Renal pelvis (tissue), 1 donor: ENCODE measurements at regions not wholly inside any gene's neighbourhood (a gene's known extent, or its start where the extent isn't known, plus 50 kb on each side); places are given as distances from the start of the nearest gene placed in this dataset.

Source experiments
- DNase-seq: peaks from one replicate; pipeline ENCODE4 v3.0.0-alpha.2; 2013

DNA sequence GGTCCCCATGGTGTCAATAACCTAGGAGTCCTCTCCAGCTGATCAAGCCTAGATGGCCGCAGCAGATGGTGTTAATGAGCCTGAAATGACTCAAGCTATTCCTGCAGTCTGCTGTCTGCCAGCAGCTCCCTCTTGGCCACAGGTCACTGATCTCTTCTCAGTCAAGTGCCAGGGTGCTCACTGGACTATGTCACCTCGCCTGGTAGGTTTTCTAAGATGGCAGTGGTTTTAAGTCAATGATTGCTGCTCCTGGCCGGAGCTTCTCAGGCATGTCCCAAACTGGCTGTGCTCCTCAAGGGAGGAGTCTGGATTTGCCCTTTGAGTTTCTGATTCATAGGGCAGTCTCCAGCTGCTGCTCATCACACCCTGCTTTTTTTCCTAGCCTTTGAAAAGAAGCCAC lies 58.6 kb upstream of the SHISA6 start:
- DNase-seq = peak; percentile 55

DNA sequence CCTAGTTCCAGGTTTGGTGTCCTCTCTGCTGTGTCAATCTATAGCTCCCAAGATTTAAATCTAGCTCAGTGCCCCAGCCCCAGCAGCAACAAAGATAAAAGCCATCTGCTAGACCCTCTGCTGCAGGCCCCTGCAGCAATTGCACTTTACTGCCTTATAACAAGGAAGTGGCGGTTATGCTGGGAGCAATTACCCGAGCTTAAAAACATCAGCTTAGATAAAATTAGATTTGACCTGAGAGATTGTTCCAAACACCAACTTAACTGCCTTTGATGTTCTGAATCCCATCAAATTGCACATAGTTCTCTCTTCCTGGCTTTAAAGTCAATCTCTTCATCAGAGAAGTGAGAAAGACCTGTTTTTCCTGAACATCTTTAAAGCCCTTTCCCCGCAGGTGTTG lies 62.4 kb upstream of the SHISA6 start:
- DNase-seq = no peak

DNA sequence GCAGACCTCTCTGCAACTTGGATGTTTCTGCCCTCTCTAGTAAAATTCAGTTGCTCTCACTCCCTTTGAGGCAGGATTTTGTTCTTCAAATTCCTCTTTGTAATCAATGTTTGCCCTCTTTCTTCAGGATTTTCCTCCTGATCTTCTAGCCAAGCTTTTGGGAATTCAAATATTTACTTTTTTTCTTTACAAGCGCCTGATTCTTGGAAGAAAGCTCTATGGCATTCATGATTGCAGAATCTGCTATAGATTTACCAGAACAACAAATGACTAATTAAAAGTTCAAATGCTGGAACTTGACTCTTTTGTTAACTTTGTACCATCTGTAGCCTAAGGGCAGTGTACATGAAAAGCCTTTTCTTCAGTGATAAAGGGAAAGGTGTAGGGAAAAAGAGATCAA lies 63.7 kb upstream of the SHISA6 start:
- no peak for DNase-seq

DNA sequence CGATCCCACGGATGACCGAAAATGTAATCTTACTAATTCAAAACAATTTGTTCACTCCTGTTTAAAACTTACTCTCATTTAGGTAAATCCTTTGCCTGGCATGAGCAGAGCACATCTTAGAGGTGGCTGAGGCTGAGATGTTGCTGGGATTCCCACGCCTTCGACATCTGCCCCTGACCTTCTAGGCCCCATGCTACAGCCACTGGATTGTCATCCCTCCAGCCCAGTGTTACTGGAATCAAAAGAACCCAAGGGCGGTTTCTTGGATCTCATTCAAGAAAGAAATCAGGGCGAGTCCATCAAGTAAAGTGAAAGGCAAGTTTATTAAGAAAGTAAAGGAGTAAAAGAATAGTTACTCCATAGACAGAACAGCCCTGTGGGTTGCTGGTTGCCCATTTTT lies 64.5 kb upstream of the SHISA6 start:
- DNase-seq = no peak

DNA sequence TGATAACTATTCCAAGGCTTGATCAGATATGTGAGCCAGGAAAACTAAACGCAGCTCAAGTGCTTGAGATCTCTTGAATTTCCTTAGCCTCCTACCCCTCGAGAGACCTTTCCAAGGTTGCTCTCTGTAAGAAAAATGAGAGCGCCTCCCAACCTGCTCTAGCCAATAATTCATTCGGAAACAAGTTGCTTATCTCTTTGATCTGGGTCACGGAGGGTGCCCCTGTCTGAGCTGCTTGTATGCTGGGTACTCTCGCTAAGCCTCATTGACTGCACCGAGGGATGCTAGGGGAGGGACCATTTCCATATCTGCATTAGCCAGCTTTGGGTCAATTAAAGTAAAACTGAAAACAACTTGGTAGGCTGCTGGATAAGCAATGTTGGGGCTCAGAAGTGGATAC lies 70.1 kb upstream of the SHISA6 start:
- DNase-seq = peak; percentile 64

DNA sequence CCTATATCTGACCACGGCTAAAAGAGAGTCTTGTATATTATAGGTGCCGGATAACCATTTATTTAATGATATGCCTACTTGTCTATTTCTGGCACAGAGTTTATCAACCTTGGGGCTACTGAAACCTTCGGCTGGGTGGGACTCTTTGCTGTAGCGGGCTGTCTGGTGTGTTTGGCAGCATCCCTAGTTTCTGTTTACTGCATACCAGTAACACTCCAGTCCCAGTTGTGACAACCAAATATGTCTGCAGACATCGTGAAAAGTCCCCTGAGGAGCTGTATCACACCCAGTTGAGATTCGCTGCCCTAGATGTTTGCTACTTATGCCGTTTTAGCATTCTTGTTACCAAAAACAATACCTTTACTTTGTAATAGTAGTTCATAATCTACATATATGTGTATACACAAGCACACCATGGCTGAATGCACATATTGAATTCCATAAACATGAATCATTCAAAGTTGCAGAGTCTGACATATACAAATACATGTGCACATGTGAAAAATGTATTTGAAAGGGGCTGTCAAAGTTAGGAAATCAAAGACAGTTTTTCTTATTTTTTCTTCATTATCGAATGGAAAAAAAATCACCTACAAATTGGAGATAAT lies 89.1 kb upstream of the SHISA6 start:
- no peak for DNase-seq

DNA sequence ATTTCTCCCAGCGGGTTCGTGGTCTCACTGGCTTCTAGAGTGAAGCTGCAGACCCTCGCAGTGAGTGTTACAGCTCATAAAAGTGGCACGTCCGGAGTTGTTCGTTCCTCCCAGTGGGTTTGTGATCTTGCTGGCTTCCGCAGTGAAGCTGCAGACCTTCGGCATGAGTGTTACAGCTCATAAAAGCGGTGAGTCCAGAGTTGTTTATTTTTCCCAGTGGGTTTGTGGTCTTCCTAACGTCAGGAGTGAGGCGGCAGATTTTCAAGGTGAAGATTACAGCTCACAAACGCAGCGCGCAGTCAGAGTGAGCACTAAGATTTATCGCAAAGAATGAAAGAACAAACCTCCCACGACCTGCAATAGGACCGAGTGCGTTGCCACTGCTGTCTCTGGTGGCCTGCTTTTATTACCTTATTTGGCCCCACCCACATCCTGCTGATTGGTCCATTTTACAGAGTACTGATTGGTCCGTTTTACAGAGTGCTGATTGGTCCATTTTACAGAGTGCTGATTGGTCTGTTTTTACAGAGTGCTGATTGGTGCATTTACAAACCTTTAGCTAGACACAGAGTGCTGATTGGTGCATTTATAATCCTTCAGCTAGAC lies 90.0 kb upstream of the SHISA6 start:
- DNase-seq = peak; percentile 36

DNA sequence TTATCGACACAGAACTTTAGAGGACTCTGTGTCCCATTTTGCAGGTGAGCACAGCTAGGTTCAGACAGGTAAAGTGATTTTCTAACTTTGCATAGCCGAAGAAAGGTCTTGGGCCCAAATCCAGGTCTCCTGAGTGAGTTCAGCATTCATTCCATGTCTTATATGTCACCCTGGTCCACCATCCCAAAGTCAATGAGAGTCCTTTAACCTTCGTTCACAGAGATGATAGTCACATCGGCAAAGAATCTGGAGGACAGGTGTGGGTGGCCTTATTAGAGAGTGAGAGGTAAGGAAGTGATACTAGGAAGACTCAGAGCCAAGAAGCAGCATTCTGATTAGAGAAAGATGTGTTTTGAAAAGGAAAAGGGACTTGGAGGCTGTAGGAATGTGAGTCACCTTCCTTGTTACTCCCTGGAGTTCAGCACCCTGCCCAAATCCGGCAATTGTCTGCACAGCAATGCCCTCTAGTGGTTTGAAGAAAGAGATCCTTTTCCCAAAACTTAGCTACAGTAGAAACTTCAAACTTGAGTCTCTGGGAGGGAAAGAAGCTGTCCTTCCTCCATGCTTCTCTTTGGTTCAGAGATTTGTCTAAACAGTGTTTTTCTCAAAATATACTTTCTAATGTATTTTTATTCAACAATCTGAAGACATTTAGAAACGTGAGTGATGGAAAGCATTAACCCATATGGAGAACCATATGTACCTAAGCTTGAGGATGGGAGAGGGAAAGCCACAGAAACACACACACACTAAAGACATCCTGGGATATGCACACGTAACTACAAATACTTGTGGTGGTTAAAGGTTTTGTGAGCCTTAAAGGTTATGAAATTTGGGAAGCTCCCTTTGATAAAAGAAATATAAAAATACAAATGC lies 96.4 kb upstream of the SHISA6 start:
- peak; percentile 46 for DNase-seq

DNA sequence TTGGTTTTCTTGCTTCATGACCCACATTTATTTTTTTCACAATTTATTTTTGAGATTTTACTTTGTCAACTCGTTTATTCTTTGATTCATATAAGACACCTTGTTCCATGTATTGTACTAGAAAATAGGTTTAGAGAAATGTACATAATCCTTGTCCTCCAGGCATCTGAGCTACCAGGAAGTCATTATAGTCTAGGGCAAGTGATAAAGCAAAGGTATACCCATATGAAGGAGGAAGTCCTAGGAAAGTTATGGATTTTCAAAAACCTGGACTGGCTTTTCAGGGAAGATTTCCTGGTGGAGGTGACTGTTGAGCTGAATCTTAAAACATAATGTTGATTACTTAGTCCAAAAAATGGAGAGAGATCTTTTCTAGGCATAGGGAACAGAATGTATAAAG lies 98.8 kb upstream of the SHISA6 start:
- no peak for DNase-seq

DNA sequence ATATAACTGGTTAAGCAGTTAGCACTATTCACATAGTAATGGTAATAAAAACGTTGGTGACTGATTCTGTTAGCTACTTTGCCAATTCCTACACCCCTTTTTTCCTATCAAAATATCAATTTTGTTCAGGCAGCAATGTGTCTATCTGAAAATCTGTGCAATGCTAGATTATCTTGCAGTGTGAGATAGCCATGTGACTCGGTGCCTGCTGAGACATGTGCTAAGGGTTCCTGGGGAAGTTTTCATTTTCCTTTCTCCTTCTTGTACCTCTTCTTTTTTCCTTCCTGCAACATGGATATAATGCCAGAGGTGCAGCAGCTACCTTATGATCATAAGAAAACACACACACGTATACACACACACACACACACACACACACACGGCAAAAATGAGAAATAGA lies 100.5 kb upstream of the SHISA6 start:
- DNase-seq = no peak

DNA sequence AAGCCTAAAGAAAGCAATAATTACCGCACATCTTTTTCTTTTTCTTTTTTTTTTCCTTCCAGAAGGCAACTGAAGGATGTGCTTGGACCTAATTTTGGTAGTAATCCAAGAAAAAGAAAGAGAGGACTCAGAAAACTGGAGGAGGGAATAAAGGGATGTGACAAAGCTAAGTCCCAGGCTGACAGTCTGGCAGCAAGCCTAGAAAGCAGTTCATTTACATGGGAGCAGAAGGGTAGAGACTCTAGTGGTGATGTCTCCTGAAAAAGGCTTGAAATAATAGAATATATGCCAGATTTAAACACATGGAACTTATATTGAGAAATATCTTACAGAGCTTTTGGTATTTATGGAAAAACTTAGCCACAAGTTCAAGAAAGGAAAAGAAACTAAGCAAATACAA lies 101.0 kb upstream of the SHISA6 start:
- DNase-seq = peak; percentile 87

DNA sequence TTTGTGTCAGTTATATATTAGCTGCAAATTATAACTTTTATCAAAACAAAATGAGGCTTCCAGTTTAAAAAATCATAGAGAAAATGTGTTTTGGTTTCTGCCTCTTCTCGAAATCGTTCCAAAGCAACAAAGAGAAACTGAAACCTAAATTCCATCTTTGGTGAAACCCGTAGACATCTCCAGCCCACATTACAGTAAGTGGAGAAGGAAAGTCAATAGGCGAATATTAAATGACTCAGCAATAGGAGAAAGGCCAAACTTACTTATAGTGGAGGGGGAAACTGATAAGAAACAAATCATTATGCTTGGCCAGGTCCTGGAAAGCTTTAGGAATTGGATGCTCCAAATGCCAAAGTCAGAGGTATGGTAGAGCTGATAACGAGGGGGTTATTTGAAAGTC lies 103.0 kb upstream of the SHISA6 start:
- no peak for DNase-seq

DNA sequence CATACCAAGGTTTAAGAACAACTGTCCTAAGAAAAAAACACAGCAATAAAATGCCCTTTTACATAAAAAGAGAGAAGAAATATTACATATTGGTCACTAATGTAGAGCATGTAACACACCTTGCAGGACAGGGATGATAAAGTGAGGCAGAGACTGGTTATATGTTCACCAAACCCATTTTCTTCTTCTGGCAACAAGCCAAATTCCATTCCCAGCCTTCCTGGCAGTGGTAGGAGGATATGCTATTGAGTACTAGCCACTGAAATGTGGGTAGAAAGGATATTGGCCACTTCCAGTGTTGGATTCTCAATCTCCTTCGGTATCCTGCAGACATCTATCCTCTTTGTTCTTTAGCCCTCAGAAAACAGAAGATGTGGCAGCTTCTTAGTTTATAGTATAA lies 105.2 kb upstream of the SHISA6 start:
- DNase-seq = no peak

DNA sequence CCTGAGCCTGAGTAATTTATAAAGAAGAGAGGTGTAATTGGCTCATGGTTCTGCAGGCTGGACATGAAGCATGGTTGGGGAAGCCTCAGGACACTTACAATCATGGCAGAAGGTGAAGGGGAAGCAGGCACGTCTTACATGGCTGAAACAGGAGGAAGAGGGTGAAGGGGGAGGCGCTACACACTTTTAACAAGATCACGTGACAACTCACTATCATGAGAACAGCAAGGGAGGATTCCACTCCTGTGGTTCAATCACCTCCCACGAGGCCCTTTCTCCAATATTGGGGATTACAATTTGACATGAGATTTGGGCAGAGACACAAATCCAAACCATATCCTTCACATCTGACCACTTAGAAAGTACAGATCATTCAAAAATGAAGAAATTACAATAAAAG lies 110.6 kb upstream of the SHISA6 start:
- no peak for DNase-seq

DNA sequence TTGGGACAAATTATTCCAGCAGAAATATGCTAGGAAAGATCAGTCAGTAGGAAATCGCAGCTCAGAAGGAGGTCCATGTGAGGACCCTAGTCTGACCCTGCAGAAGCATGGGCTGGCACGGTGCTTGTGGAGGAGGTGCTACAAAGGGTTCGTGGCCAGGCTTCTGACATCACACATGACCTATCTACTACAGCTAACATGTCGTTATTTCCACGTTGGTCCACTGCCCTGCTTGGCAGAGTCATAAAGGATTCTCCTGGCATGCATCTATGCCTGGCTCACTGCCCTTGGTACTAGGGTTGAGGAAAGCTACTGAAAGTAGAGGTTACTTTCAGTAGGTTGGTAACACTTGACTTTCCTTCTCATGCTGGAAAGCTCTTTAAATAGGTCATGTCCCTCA lies 118.1 kb upstream of the SHISA6 start:
- DNase-seq = no peak

DNA sequence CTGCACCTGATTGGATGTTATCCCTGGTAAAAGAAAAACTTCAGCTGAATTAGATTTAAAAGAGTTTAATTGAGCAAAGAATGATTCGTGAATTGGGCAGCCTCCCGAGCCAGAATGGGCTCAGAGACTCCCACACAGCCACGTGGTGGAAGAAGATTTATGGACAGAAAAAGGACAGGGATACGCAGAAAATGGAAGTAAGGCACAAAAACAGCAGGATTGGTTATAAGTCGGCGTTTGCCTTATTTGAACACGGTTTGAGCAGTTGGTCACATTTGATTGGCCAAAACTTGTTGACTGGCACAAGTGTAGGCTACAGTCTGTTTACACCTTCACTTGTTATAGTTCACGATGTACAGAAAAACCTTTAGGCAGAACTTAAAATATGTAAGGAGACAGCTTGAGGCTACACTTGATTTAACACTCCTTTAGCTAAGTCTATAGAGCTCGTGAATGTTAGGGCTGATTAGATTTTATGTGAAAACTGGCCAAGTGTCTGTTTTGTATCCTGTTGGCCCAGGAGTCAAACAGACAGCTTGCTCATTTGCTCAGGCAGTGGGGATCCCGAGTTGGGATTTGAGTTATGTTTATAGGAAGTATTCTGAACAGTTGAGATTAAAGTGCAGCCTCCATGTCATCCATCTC lies 119.5 kb upstream of the SHISA6 start:
- peak; percentile 40 for DNase-seq

DNA sequence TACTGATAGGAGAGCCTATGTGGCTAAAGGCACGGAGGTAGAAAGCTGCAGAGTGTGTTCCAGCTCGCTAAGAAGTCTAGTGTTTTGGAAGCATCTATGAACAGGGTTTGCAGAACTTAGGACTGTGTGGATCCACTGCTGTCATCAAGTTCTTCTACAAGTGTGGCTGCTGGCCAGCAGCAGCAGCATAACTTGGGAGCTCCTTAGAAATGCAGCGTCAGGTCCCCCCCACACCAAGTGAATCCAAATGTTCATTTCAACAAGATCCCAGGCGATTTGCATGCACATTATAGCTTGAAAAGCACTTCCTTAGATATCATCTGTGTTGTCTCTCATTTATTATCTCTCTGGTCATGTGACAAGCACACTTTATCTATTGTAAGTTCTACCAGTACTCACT lies 131.9 kb upstream of the SHISA6 start:
- no peak for DNase-seq

DNA sequence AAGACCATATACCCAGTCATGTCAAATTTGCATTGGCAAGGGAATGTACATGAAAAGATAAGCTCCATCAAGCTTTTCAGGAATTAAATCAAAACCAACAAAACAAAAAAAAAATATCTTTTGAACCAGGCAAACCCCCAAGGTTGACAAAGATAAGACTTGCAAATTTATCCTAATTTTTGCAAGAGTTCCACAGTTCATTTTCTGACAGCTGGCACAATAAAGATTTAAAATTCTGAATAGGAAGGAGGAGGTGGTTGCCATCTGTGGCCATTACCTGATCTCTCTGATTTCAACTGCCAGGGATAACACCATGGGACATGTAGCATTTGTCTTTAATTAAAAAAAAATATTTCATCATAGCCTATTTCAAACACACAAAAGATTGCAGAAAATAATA lies 135.9 kb upstream of the SHISA6 start:
- DNase-seq = no peak

DNA sequence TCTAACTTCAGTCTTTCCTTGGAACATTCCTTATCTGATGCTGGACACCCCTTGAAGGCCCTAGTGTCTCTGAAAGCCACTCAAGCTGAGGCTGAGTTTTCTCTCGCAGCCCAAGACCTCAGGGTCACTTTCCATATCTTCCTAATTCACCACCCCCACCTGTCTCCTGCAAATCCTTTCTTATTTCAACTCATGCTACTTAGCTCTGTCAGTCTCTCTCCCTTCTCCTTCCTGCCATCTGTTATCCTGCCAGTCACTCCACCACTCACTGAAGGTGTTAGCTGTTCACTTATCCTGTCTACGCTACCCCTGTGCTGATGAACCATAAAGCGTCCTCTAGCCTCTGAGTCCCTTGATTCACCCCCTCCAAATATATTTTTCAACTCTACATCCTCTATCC lies 143.9 kb upstream of the SHISA6 start:
- no peak for DNase-seq

DNA sequence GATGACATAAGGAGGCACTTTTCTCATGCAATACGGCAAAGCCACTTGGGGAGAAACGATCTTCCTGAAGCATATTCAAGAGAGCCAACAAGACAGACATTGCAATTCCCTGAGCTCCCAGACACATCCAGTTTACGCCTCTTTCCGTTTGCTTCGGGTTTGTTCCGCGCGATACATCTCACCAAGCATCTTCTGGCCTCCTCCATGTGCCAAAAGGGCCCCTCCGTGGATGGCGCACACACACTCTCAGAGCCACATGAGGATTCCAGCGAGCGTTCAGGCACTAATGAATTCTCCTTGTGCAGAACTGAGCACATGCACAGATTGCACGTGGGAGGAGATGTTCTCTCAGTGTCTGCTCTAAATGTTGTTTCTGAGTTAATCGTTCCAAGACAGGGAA lies 146.7 kb upstream of the SHISA6 start:
- DNase-seq = no peak

DNA sequence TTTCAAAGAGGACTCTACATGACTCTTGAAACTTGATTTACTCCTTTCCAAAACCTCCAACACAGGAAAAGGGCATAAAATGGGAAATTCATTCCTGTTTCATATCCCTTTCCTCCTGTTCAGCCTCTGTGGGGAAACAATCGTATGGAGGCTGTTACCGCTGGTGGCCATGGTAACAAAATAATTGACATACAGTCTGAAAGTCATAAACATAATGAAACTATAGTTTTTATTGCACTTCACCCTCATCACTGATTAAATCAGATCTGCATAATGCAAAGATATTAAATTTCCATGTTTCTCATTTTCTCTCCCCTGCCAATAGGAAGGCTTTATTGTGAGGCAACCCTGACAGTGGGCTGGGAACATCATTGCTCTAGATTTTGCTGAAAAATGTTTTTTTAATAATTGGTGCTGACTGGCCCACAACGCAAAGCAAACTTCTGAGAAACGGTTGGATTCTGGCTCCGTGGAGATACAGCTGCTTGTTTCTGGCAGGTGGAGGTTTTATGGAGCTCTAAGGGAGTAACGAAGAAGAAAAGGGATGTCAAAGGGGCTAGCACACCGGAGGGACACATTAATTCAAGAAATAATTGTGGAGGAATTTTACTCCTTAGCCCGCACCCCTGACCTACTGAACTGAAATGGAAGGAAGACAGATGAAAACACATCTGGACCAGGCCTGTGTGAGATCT lies 154.2 kb upstream of the SHISA6 start:
- DNase-seq = no peak

DNA sequence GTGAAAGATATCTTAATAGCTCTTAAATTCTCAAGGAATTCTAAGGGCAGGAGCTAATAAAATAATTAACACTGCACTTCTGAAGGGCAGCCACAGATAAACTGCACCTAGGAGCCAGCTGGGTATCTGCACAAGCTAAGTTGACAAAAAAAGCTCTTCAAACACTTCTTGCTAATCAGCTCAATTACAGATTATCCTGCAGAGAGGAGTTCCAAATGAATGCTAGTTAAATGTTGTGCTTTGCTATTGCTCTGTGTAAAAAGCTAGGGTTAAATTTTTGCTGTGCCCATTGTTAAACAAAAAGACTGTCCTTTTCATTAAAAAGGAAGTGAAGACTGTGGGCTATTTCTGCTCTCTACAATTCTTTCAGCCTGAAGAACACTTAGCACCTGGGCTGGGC lies 158.5 kb upstream of the SHISA6 start:
- no peak for DNase-seq
